Suprapubic skin (tissue), 4 donors: ENCODE measurements at regions not wholly inside any gene's neighbourhood (a gene's known extent, or its start where the extent isn't known, plus 50 kb on each side); places are given as distances from the start of the nearest gene placed in this dataset.

ENCODE experiments used
- DNase-seq, 2 donors: peaks; one replicate each; pipeline ENCODE4 v3.0.0-alpha.2; 2019; ENCODE audit warnings: low spot score in 2 of 2
- H3K27ac ChIP-seq: fragments of 200-600 bp; sonication (generic); one replicate; pipeline ENCODE4 v1.5.1; 2019
- H3K27me3 ChIP-seq: fragments of 200-600 bp; sonication (generic); one replicate; pipeline ENCODE4 v1.5.1; 2019
- H3K36me3 ChIP-seq: fragments of 200-600 bp; sonication (generic); one replicate; pipeline ENCODE4 v1.5.1; 2019
- H3K4me1 ChIP-seq: fragments of 200-600 bp; sonication (generic); one replicate; pipeline ENCODE4 v1.5.1; 2019
- H3K4me3 ChIP-seq: fragments of 200-600 bp; sonication (generic); one replicate; pipeline ENCODE4 v1.5.1; 2019; ENCODE audit warnings: mild to moderate bottlenecking
- H3K9me3 ChIP-seq: fragments of 200-600 bp; sonication (generic); one replicate; pipeline ENCODE4 v1.5.1; 2019
- CTCF ChIP-seq, 2 donors: fragments of 200-600 bp in 1 of 2; fragments of 450-650 bp in 1 of 2; sonication (generic) in 1 of 2; IDR thresholded peaks; one replicate each; pipeline ENCODE4 v1.5.1; 2016 to 2019; ENCODE audit warnings: antibody characterized with exemption in 2 of 2, mild to moderate bottlenecking in 1 of 2, moderate library complexity in 1 of 2
- EP300 ChIP-seq: sonication (generic); formaldehyde crosslinking; IDR thresholded peaks from one replicate; pipeline ENCODE4 v1.6.1; 2017; ENCODE audit warnings: antibody characterized with exemption
- POLR2A ChIP-seq, 2 donors: fragments of 450-650 bp; IDR thresholded peaks; one replicate each; pipeline ENCODE4 v1.6.1; 2017; ENCODE audit warnings: antibody characterized with exemption in 2 of 2, mild to moderate bottlenecking in 2 of 2, moderate library complexity in 2 of 2
- POLR2AphosphoS5 ChIP-seq, 3 donors: sonication (generic); formaldehyde crosslinking; IDR thresholded peaks; one replicate each; pipeline ENCODE4 v1.6.1; 2017; ENCODE audit warnings: antibody characterized with exemption in 3 of 3
- WGBS: methylation state at CpG from one replicate; pipeline ENCODE4 v1.1.5; 2018; 5-methylcytosine and 5-hydroxymethylcytosine counted together

- DNase-seq = no peak
These were observed 284.3 kb downstream of the TAF11L14 start for GRCh38 chr5:17918373-17919104.

GRCh38 chr5:17925276-17925675, 291.0 kb downstream of the TAF11L14 start:
- WGBS = 94% methylated on average over 4 of the region's 4 CpGs

More at GRCh38 chr5:17918373-17919104, 284.3 kb downstream of the TAF11L14 start:
- TF ChIP-seq CTCF (IDR thresholded peaks at IDR 0.05) (no peak), POLR2AphosphoS5 (IDR thresholded peaks at IDR 0.05) (no peak), EP300 (no peak), POLR2A (IDR thresholded peaks at IDR 0.05) (no peak)
- Histone ChIP-seq H3K27me3 (no peaks in the 10 kb centered on the region), H3K9me3 (no peaks in the 10 kb centered on the region), H3K27ac (no peak overlapping the region), H3K4me3 (no peak overlapping the region), H3K4me1 (no peaks in the 10 kb centered on the region), H3K36me3 (no peaks in the 10 kb centered on the region)
- 34% methylated on average over 2 of the region's 2 CpGs for WGBS

GRCh38 chr5:17928581-17928981, 294.3 kb downstream of the TAF11L14 start:
- no peak for TF ChIP-seq EP300
- TF ChIP-seq CTCF (IDR thresholded peaks at IDR 0.05) = no peak
- TF ChIP-seq POLR2AphosphoS5 (IDR thresholded peaks at IDR 0.05) = no peak
- no peak for TF ChIP-seq POLR2A (IDR thresholded peaks at IDR 0.05)
- Histone ChIP-seq H3K27ac (no peak overlapping the region), H3K4me1 (peaks cover 8% of the 10 kb centered on the region), H3K9me3 (peaks cover 7% of the 10 kb centered on the region), H3K4me3 (no peak overlapping the region), H3K36me3 (no peaks in the 10 kb centered on the region), H3K27me3 (no peaks in the 10 kb centered on the region)
- no peak for DNase-seq
- 12% methylated on average over 2 of the region's 2 CpGs for WGBS

More at GRCh38 chr5:17925276-17925675, 291.0 kb downstream of the TAF11L14 start:
- TF ChIP-seq POLR2AphosphoS5 (IDR thresholded peaks at IDR 0.05) (no peak), POLR2A (IDR thresholded peaks at IDR 0.05) (no peak), CTCF (IDR thresholded peaks at IDR 0.05) (no peak), EP300 (no peak)
- Histone ChIP-seq H3K9me3 (no peaks in the 10 kb centered on the region), H3K4me1 (peaks cover 8% of the 10 kb centered on the region), H3K27ac (no peak overlapping the region), H3K4me3 (no peak overlapping the region), H3K27me3 (no peaks in the 10 kb centered on the region), H3K36me3 (no peaks in the 10 kb centered on the region)
- DNase-seq = no peak

GRCh38 chr5:17929171-17929570, 294.9 kb downstream of the TAF11L14 start:
- Histone ChIP-seq H3K9me3 (peaks cover 13% of the 10 kb centered on the region), H3K4me3 (no peak overlapping the region), H3K36me3 (no peaks in the 10 kb centered on the region), H3K27ac (no peak overlapping the region), H3K4me1 (peaks cover 8% of the 10 kb centered on the region), H3K27me3 (no peaks in the 10 kb centered on the region)
- WGBS = 11% methylated on average over 1 of the region's 1 CpG
- DNase-seq = no peak
- TF ChIP-seq POLR2AphosphoS5 (IDR thresholded peaks at IDR 0.05) = no peak
- no peak for TF ChIP-seq EP300
- TF ChIP-seq CTCF (IDR thresholded peaks at IDR 0.05) = no peak
- no peak for TF ChIP-seq POLR2A (IDR thresholded peaks at IDR 0.05)

GRCh38 chr5:17930346-17930745, 296.1 kb downstream of the TAF11L14 start:
- Histone ChIP-seq H3K27me3 (no peaks in the 10 kb centered on the region), H3K4me3 (no peak overlapping the region), H3K9me3 (peaks cover 18% of the 10 kb centered on the region), H3K4me1 (peaks cover 8% of the 10 kb centered on the region), H3K36me3 (no peaks in the 10 kb centered on the region), H3K27ac (no peak overlapping the region)
- DNase-seq = no peak
- TF ChIP-seq POLR2A (IDR thresholded peaks at IDR 0.05) (no peak), CTCF (IDR thresholded peaks at IDR 0.05) (no peak), POLR2AphosphoS5 (IDR thresholded peaks at IDR 0.05) (no peak), EP300 (no peak)
